GM03348 (cell line): ENCODE measurements at regions not wholly inside any gene's neighbourhood (a gene's known extent, or its start where the extent isn't known, plus 50 kb on each side); places are given as distances from the start of the nearest gene placed in this dataset.
A peak's percentile ranks its signal among the peaks of the same experiment; 100 is the strongest.

ENCODE experiments used
- DNase-seq: peaks from one replicate; pipeline ENCODE4 v3.0.0; 2012; ENCODE audit warnings: low spot score

DNA sequence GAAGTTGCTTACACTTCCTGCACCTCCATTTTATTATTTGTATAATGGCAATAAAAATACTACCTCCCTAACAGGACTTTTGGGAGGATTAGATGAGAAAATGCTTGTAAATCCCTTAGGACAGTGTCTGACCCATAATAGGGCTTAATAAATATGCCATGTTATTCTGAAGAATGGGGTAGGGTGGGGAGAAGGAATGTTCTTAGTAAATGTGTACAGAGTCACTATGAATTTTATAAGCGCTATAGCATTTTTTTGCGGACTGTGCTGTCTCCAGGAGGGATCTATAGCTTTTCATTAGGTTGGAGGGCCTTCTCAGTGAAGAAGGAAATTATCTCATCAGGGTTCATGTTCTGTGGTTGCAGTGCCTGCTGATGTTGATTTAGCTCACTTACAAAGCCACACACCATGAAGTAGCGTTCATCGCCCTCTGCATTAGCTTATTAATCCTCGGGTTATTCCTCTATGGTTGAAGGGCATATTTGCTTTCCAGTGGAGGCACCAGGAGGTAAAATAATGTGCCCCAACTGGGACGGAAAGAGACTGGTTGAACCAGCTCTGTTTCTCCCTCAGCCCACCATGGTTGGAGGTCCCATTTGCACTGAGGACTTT, 497.1 kb downstream of the ARHGEF28 start:
- no peak for DNase-seq

DNA sequence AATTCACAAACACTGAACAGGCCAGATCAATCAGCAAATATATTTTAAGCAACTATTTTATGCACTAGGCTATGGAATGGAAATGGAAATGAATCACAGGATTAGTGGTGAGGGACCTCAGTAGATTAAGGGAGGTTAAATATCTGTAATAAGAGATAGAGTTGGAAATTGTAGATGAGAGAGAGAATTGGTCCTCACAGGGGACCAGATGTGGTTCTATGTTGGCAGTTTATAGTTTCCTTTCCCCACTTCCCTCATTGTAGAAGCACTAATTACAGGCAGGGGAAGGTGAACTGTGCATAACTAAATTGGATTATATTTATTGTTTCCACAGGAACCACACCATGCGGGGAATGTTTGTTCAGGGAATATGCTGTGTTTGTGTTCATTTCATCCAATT, 496.2 kb downstream of the ARHGEF28 start:
- no peak for DNase-seq

DNA sequence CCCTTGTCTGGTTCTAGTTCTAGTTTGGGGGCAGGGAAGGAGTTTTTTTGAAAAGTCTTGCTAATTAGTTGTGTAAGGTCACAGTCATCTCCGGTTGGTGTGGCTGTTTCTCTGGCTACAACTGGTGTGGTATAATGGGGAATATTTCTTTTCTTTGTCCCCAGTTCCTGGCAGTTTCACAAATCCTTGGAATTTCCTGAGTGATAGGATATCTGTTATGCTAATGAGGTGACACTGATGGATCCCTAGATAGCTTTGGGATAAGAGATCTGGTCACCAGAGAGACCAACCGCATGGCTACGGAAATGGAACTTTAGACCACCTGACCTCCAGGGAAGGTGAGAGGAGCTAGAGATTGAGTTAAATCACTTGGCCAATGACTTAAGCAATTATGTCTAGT, 494.6 kb downstream of the ARHGEF28 start:
- no peak for DNase-seq

DNA sequence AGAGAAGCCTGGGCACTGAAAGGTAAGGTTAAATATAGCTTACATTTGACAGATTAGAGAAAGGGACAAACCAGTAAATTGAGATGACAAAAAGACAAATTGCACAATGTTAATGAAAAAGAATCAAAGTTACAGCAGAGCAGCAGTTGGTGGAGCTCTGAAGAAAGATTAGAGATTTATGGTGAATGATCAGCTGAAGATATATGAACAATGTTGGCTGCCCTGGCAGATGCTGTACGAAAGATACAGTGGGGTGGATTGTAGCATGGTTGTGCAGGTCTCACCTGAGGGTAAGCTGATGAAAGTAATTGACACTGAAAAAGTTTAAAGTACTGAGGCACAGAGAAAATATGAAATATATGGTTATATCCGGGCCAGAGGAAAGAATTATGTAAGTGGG, 492.1 kb downstream of the ARHGEF28 start:
- no peak for DNase-seq

DNA sequence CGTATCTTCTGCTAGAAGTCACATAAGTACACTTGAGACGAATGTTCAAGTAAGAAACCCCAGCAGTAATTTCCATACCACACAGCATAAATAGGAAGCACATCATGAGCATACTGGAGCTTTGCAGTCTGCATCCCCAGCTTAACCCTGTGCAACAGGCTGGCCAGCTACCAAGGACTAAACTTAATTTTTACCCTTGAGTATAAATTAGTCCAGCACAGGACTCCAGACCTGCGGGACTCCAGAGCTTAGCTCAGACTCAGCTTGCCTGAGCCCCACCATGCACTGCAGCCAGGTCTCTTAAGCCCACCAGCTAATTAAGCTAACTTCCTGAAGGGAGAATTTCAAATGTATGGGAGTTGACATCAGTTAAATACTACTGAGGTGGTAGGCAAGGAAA, 491.0 kb downstream of the ARHGEF28 start:
- DNase-seq, result no peak

DNA sequence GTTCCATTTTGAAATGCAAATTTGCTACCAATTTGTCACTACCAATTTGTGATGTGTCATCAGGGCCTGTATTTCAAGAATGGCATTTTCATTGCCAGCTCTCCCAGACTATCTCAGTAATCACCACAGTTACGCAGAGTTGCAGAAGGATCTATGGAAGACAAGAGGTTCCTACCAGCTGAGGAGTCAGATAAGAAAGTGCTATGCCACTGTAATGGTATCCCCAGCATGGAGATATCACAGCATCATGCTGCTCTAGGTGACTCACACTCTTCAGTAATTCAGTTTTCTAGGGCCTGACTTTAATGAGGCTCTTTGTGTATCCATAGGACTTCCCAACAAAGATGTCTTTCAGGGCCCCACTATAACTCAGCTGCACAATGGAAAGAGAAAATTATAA, 490.3 kb downstream of the ARHGEF28 start:
- no peak for DNase-seq

DNA sequence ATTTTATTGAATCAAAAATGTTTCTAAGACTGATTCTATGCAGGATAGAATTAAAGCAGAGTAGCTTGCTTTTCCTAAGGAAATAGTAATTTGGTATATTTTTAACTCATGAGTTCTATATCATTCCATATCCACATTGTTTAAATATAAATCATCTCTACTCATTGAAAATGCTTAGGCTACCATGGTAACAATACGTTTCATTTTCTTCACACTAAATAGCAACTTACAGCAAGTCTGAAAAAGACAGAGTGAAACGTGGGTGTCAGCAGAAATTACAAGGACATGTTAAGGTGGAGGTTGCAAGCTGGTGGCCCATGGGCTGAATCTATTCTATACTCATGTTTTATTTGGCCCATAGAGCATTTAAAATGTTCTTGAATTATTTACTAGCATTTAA, 487.9 kb downstream of the ARHGEF28 start:
- no peak for DNase-seq

DNA sequence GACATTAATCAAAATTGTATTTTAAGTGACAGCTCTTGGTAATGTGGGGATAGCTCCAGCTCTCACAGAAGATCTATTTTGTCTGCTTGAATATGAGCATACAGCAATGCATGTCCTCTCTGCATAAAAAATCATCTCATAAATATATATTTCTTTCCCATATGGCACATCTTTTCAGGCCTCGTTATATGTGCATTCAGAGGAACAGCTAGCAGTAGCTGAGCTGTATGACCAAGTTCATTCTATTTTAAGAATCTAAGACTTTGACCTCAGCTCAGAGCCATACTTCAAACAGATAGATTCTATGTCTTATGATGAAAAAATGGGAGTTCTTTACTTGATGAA, 487.2 kb downstream of the ARHGEF28 start:
- no peak for DNase-seq

DNA sequence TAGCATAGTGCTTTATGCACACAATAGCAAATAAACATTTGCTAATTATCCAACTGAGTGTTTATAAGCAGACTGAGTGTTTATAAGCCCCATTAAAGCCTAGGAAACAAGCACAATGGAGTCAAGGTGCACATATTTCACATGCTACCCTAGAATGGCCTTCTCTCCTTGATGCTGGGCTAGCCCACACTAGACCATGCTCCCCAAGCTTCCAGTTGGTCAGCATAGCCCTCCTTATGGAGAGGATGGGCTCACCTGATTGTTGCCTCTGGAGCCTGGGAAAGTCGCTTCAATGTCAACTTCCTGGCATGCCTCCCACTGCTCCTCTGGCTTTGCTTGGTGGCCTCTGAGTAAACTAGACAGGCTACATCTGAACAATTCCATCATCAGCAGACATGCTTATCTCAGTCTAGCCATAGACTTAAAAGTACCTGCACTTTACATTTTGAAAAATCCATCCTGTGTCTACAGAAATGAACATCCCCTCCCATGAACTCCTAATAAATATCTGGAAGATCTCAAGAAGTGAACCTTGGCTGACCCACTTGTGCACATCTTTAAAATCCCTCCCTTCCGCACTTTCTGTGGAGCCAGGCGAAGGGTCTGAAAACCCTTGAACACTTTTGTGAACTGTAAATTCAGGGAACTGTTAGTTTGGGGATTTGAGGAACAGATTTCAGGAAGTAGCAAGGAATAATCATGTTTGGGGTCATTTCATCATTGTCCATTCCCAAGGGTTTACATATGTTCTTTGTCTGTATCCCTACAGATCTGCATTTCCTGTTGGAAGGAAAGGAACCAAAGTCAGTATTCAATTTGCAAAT, 486.6 kb downstream of the ARHGEF28 start:
- DNase-seq, result no peak

DNA sequence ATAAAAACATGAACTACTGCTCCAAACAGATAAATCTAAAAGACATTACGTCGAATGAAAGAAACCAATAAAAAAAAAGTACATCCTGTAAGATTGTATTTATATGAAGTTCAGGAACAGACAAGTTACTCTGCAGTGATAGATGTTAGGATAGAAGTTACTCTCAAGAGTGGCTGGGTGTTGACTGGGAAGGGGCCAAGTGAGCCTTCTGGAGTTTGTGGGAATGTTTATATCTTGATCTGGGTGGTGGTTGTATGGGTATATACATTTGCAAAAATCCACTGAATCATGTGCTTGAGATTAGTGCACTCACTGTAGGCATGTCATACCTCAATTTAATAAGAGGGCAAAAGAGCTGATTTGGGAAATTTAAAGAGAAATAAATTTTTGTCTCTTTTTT, 485.8 kb downstream of the ARHGEF28 start:
- no peak for DNase-seq

DNA sequence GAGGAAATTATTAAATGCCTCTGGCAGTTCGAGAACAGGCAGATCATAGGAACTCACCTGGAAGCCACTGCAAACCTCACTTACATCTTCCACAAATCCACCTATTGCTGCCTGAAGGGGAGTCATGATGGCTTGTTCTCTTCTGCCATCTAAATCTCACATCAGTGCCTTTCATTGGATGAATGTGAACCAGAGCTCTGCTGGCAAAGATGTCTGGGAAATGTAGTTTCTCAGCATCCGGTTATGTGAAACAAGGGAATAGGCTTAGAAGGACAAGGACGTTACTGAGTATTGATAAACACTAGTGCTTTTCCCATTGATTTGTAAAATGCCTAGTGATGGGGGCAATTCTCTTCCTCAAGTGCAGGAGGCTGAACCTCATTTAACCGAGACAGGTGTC, 483.3 kb downstream of the ARHGEF28 start:
- no peak for DNase-seq

DNA sequence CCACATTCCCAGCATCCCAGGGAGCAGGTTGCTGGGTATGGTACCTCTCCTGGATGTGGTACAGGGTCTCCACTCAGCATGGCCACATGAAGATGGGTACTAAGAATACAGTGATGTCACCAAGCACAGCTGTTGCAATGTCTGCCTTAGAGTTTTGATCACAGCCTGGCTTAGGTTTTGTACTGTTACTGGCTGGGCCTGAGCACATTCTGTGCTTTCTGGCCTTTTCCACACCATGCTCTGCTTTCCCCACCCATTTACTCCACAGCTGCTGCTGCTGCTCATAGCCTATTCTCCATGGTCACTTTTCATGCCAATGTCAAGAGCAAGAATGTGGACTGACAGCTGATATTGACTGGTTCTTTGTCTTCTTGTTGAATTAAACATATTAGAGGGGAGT, 481.9 kb downstream of the ARHGEF28 start:
- DNase-seq, result no peak

DNA sequence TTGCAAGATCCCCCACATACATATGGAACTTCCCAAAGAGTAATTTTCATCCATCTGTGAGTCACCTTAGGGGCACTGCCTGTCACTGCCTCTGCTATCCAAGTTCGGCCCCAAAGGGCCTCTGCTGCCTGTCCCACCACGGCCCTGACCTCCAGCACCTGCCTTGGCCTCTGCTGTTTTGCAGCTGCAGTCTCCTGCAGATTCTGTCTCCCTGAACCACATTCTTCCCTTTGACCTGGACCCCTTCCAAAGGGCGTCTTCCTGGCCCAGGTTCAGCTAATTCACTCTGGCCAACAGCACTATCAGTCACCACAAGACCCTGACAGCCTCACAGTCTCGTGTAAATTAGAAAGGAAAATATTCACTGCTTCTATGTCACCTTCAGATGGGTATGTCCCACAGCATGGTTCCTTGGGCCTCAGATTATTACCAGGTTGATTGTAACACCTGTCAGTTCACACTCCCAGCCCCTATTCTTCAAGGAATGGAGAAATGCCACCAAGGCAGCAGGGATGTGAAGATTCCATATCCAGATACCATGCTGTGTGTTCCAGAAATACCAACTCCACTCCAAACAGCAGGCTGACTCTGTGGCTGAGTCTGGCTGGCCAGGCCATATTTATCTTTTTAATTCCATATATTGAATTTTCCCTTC, 479.3 kb downstream of the ARHGEF28 start:
- no peak for DNase-seq

DNA sequence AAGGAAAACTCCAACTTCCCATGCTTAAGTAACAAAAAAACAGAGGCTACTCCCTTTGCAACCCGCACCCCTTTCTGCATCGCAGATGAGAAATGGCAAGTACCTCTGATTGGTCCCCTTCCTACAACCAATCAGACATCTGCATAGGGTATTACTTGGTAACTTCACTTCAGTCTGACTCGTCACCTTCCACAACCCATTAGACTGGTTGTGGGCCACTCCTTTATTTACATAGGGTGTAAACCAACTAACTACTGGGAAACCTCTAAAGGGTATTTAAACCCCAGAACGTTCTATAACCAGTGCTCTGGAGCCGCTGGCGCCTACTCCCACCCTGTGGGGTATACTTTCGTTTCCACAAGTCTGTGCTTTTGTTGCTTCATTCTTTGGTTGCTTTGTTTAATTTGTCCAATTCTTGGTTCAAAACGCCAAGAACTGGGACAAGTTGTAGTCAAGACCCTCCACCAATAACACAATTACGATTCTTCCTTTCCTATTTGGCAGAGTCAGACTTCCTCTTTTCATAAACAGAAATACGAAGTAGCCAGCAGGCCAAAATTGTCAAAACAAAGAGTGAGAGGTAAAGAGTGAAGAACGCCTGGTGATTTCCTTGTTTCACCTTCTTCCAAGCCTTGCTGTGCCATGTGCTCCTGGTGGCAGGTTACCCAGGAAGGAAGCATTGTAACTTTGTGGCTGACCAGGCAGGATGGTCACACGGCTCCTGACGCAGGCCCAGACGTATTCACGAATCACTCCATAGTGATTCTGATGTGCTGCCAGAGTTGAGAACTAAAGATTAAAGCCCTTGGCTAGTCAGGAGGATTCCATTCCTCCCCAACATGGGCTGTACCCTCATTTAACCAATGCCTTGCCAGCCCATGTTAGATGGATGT, 477.4 kb downstream of the ARHGEF28 start:
- no peak for DNase-seq

DNA sequence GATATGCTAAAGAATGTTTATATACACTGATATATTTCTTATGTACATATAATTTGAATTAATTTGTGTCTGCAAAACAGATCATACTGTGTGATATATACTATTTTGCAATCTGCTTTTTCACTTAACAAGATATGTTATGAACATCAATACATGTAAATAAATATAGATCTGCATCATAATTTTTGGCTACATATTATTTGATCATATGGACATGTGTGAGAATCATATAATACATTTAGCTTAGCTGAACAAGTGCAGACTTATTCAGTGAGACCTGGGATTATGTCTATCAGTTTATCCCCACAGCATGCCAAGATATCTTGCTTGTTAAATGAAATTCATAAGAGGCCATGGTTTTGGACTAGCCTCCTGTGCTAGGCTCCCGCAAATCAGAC, 474.3 kb downstream of the ARHGEF28 start:
- no peak for DNase-seq

DNA sequence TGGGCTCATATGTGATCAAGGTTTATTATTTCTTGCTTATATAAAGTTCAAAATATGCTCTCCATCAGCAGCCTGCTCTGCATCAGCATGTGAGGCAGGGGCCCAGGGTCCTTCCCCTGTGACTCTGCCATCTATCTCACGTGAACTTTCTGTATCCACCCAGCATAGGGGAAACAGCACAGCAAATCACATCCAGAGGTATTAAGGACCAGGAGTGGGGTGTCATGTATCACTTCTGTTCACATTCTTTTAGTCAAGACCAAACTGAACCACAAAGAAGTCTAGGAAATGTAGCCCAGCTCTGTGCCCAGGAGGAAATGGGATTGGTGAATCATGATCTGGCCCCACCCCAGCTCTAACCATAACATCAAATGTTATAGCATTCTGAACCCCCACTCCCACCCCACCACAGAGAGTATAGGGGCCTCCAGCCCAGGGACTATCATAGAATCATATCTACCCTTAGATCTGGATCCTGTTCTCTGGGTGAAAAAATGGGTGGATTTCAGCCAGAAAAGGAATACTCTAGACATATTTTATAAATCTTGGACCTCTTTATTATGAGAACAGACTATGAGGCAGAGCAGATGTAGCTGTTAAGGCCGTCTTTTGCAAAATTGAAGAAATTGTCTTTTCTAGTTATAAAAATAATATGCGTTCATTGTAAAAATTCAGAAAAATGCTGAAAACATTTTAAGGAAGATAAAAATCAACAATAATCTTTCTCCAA, 473.7 kb downstream of the ARHGEF28 start:
- DNase-seq, result no peak

DNA sequence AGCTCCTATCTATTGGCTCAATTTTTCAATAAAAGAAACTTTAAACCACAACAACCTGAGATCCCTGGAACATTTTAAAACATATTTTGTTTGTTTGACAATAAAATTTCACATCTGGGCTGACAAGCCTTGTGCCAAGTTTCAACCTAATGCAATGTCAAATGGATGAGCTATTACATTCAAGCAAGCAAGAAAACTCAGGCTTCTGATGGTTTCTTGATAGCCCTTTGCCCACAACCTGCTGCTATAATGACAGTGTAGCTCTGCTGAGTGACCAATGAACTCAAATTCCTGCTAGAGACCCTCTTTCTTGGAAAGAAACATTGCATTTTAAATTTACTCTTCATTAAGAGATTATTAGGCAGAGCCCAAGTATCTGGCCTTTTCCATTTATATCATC, 472.9 kb downstream of the ARHGEF28 start:
- no peak for DNase-seq

DNA sequence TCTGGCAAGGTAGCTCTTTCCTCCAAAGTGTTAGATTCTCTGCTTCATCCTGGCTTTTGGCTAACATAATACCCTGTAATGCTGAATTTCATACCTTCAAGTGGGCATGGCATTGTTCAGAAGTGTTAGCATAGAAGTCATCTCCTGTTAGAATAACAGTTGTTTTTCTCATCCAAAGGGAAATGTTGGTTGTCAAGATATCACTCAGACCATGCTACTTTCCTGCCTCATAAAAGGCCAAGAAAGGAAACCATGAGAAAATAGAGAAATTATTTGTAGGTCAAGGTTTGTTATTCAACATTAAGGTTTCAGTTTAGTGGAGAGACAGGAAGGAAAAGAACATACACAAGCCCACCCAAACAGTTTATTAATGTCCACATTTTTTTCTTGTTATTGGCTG, 472.5 kb downstream of the ARHGEF28 start:
- no peak for DNase-seq

DNA sequence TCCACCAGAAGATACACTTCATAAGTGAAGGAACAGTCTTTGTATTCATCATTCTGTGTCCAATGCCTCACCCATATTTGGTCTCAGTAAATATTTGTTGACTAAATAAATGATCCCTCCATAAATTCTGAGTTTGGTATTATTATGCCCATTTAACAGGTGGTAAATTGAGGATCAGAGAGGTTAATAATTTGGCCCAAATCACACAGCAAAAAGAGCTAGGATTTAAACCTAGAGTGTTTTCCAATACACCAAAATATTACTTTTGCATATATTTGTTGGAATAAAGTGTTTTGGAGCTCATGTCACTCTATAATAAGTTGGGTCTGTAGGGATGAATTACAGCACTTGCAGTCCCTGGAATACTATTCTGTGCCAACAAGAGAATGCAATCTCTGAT, 470.3 kb downstream of the ARHGEF28 start:
- no peak for DNase-seq

DNA sequence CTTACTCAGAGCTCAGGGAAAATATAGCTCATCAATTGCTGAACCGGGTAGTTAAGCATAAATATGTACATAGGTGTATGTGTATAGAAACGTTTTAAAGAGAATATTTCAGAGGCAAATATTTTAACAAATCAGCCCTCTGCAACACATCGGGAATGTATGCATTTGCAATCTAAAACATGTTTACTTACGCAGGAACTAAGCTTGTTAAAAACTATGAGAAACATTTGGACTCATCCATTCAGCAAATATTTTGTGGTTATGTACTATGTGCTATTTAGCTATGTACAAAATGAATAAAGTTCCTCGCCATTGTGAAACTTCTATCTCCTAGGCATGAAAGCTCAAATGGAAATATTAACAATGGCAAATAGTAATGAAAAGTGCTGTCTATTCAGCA, 469.9 kb downstream of the ARHGEF28 start:
- DNase-seq, result peak; percentile 3

DNA sequence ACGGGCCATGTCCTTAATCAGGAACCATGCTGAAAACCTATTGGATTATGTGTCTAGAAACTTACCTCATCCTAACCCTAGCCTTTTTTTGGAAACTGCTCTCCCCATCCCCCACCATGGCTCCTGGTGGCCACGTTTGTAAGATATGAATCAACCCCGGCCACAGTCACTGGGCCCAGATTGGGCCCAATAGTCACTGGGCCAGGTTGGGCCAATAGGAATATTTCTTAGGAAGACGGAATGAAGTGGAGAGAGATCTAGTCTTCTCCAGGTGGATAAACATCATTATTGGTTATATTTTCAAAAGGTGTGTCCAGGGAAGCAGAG, 468.7 kb downstream of the ARHGEF28 start:
- no peak for DNase-seq
